Lung (tissue), 11 donors: ENCODE measurements at regions not wholly inside any gene's neighbourhood (a gene's known extent, or its start where the extent isn't known, plus 50 kb on each side); places are given as distances from the start of the nearest gene placed in this dataset.

Source experiments
- ATAC-seq: fragments of 200-7000 bp; cut with Tn5 transposase; one replicate; pipeline ENCODE4 v1.9.1; 2020; ENCODE audit warnings: moderate number of reproducible peaks; ENCODE audit not compliant: insufficient read depth, low FRiP score
- DNase-seq, 3 donors: peaks; one replicate each; pipeline ENCODE4 v3.0.0-alpha.2; 2013 to 2017
- H3K27ac ChIP-seq, 2 donors: one replicate each; pipeline ENCODE4 v1.5.1; 2013; ENCODE audit warnings: mild to moderate bottlenecking in 2 of 2, moderate library complexity in 2 of 2, control low read depth in 1 of 2, inconsistent platforms in 1 of 2, low read depth in 1 of 2, low read length in 1 of 2
- H3K27me3 ChIP-seq, 3 donors: one replicate each; pipeline ENCODE4 v1.5.1; 2013; ENCODE audit warnings: low read length in 2 of 3; ENCODE audit not compliant: control insufficient read depth in 3 of 3, insufficient read depth in 3 of 3
- H3K36me3 ChIP-seq, 4 donors: one replicate each; pipeline ENCODE4 v1.5.1; 2013; ENCODE audit warnings: low read length in 4 of 4, mild to moderate bottlenecking in 1 of 4, moderate library complexity in 1 of 4; ENCODE audit not compliant: control insufficient read depth in 4 of 4, insufficient read depth in 4 of 4
- H3K4me1 ChIP-seq, 5 donors: one replicate each; pipeline ENCODE4 v1.5.1; 2013; ENCODE audit warnings: low read length in 5 of 5, mild to moderate bottlenecking in 2 of 5, moderate library complexity in 1 of 5; ENCODE audit not compliant: control insufficient read depth in 5 of 5, insufficient read depth in 5 of 5
- H3K4me3 ChIP-seq: one replicate; pipeline ENCODE4 v1.5.1; 2013; ENCODE audit warnings: mild to moderate bottlenecking, control low read depth, moderate library complexity
- H3K9ac ChIP-seq, 2 donors: one replicate each; pipeline ENCODE4 v1.5.1; 2013; ENCODE audit warnings: low read length in 2 of 2, control low read depth in 1 of 2; ENCODE audit not compliant: insufficient read depth in 1 of 2
- H3K9me3 ChIP-seq, 4 donors: one replicate each; pipeline ENCODE4 v1.5.1; 2013; ENCODE audit warnings: low read length in 3 of 4, mild to moderate bottlenecking in 1 of 4, moderate library complexity in 1 of 4; ENCODE audit not compliant: control insufficient read depth in 4 of 4, insufficient read depth in 3 of 4
- WGBS, 2 donors: extraction: QIAGEN DNeasy Blood & Tissue Kit; methylation state at CpG; one replicate each; pipeline ENCODE4 v1.1.7; 2013; 5-methylcytosine and 5-hydroxymethylcytosine counted together
- TF ChIP-seq, protein P1 (sequence below): IDR thresholded peaks from 2 replicates; pipeline ENCODE4 v1.5.1; 2012; ENCODE audit warnings: mild to moderate bottlenecking; ENCODE audit errors: control extremely low read depth, extremely low read depth
- donor health status: control.
- donor health status: control.
- donor health status: Bipolar disorder and iron deficiency.
- donor health status: healthy.
- donor health status: DM: yes; HTN: yes; CAD: no.

DNA sequence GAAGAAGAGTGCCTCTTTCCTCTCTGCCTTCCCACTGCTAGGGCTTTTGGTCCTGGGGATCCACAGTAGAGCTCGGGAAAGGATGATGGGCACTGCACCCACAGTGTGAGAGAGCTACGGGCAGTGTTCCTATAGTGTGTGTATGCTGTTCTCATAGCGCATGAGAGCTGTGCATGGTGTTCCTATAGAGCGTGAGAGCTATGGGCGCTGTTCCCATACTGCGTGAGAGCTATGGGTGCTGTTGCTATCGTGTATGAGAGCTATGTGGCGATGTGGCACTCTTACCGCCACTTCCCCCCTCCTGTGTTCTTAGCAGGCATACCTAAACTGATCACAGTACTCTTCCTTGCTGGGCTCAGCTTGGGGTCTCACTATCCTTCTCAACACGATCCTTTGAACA, 213.5 kb downstream of the EDEM1 start:
- no peaks in the 10 kb centered on the region for H3K36me3 ChIP-seq
- WGBS, 2 donors, result 88 to 92% methylated on average over 10 of the region's 10 CpGs
- no peaks in the 10 kb centered on the region for H3K9me3 ChIP-seq

DNA sequence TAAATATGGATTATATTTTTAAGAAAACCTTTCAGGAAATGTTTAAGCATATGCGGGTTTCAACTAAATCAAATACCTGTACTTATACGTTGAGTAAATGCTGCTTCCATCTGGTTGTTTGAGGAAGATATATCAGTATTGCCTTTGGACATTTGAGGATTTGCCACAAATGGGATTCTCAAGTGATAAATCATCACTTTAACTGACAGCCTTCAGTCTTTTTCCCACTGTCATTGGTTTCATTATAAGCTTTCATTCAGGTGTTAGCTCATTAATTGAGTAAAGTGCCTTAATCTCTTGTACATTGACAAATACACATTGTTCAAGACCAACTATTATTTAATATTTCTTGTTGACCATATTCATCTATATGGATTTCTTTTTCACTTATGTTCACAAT, 217.2 kb downstream of the EDEM1 start:
- Histone ChIP-seq H3K36me3 (no peaks in the 10 kb centered on the region), H3K9me3 (no peaks in the 10 kb centered on the region), H3K4me1 (no peaks in the 10 kb centered on the region), H3K4me3 (no peak overlapping the region), H3K9ac (no peak overlapping the region), H3K27ac (no peak overlapping the region), H3K27me3 (no peaks in the 10 kb centered on the region)
- no peak for DNase-seq
- 93 to 97% methylated on average over 2 of the region's 2 CpGs for WGBS, 2 donors
- TF ChIP-seq, protein P1, sequence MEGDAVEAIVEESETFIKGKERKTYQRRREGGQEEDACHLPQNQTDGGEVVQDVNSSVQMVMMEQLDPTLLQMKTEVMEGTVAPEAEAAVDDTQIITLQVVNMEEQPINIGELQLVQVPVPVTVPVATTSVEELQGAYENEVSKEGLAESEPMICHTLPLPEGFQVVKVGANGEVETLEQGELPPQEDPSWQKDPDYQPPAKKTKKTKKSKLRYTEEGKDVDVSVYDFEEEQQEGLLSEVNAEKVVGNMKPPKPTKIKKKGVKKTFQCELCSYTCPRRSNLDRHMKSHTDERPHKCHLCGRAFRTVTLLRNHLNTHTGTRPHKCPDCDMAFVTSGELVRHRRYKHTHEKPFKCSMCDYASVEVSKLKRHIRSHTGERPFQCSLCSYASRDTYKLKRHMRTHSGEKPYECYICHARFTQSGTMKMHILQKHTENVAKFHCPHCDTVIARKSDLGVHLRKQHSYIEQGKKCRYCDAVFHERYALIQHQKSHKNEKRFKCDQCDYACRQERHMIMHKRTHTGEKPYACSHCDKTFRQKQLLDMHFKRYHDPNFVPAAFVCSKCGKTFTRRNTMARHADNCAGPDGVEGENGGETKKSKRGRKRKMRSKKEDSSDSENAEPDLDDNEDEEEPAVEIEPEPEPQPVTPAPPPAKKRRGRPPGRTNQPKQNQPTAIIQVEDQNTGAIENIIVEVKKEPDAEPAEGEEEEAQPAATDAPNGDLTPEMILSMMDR, result no peak
- no peak for ATAC-seq

More for the DNA sequence above, 213.5 kb downstream of the EDEM1 start:
- no peak overlapping the region for H3K27ac ChIP-seq
- H3K9ac ChIP-seq, result no peak overlapping the region
- TF ChIP-seq, protein P1, result no peak
- DNase-seq (no peak), ATAC-seq (no peak)
- H3K4me1 ChIP-seq, result no peaks in the 10 kb centered on the region
- H3K4me3 ChIP-seq, result no peak overlapping the region
- no peaks in the 10 kb centered on the region for H3K27me3 ChIP-seq

DNA sequence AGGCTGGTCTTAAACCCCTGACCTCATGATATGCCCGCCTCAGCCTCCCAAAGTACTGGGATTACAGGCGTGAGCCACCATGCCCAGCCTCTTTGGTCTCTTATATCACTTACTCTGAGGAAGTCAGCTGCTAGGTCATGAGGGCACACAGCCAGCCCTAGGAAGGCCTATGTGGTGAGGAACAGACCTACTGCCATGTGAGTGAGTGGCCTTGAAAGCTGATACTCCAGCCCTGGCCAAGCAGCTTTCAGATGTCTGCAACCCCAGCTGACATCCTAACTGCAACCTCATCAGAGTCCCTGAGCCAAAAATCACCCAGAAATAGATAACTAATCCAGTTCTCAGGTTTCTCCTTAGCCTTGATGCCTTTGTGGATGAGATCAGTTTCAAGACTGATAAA, 224.3 kb downstream of the EDEM1 start:
- ATAC-seq, result no peak
- H3K27me3 ChIP-seq, result no peaks in the 10 kb centered on the region
- WGBS, 2 donors, result 88% methylated on average over 2 of the region's 2 CpGs

DNA sequence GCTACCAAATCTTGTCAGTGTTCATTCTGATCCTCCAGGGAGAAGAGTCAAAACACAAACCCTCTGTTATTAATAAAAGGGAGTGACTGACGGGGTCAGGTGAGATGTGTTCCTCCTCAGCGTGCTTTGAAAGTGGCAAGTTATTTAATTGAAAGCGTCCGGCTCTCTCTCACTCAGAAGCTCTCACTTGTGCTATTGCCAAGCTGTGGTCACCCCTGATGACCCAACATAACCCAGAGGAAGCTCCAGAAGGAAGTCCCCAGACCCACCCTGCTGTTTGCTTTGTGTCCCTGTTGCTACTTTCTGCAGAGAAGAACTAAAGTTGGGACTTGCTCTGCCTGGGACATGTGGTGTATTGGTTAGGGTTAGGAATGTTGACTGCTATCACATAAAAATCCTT, 235.6 kb downstream of the EDEM1 start:
- no peaks in the 10 kb centered on the region for H3K36me3 ChIP-seq
- H3K9me3 ChIP-seq, result no peaks in the 10 kb centered on the region
- H3K4me1 ChIP-seq, result no peaks in the 10 kb centered on the region
- H3K27me3 ChIP-seq, result no peaks in the 10 kb centered on the region
- H3K4me3 ChIP-seq, result no peak overlapping the region
- no peak for DNase-seq
- WGBS, 2 donors, result 13 to 40% methylated on average over 4 of the region's 4 CpGs
- H3K27ac ChIP-seq, result no peak overlapping the region
- H3K9ac ChIP-seq, result no peak overlapping the region
- TF ChIP-seq, protein P1, result no peak
- ATAC-seq, result no peak

More for the DNA sequence above, 224.3 kb downstream of the EDEM1 start:
- Histone ChIP-seq H3K27ac (no peak overlapping the region), H3K9ac (no peak overlapping the region), H3K4me3 (no peak overlapping the region), H3K9me3 (peaks cover 0 to 5% (median 2%) of the 10 kb centered on the region in 4 donors), H3K4me1 (no peaks in the 10 kb centered on the region), H3K36me3 (no peaks in the 10 kb centered on the region)
- DNase-seq, result no peak
- TF ChIP-seq, protein P1, result no peak
